ENCODE measurements at regions not wholly inside any gene's neighbourhood (a gene's known extent, or its start where the extent isn't known, plus 50 kb on each side); places are given as distances from the start of the nearest gene placed in this dataset.

GRCh38 chr11:101362643-101363042 is 221.2 kb downstream of the TRPC6 start:
- no peaks in the 10 kb centered on the region for H3K27me3 ChIP-seq (ENCODE audit: control insufficient read depth in 1 of 2, insufficient read depth in 2 of 2, low read length in 2 of 2)
- H3K4me3 ChIP-seq (replicated peaks in 1 of 3; ENCODE audit: insufficient read depth in 1 of 3, low read depth in 2 of 3, low read length in 3 of 3), result no peak overlapping the region
- in situ Hi-C loops (cut with HindIII; ENCODE audit: extremely low pct_ligation_motif_present, low pct_unique_long_range_greater_than_20kb), result no loop called here
- TF ChIP-seq, protein P1, sequence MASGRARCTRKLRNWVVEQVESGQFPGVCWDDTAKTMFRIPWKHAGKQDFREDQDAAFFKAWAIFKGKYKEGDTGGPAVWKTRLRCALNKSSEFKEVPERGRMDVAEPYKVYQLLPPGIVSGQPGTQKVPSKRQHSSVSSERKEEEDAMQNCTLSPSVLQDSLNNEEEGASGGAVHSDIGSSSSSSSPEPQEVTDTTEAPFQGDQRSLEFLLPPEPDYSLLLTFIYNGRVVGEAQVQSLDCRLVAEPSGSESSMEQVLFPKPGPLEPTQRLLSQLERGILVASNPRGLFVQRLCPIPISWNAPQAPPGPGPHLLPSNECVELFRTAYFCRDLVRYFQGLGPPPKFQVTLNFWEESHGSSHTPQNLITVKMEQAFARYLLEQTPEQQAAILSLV (CRISPR knock-in tag; IDR thresholded peaks at IDR 0.05; ENCODE audit: borderline replicate concordance), result no peak
- TF ChIP-seq MAFK (conservative IDR thresholded peaks at IDR 0.05 in 1 of 2, IDR thresholded peaks at IDR 0.05 in 1 of 2; ENCODE audit: low read length in 2 of 2) (peak; percentile 92 to 97), MAFF (IDR thresholded peaks at IDR 0.05; ENCODE audit: low read depth, low read length) (peak; percentile 95), NFE2L2 (IDR thresholded peaks at IDR 0.05; ENCODE audit: low read length) (peak; percentile 81)
- ChIA-PET POLR2A (no interaction called here), CTCF (ENCODE audit: low intra/inter-chr PET ratio, low total read pairs) (no interaction called here)
- no peak overlapping the region for H3K27ac ChIP-seq (ENCODE audit: extremely low read length, insufficient read depth, low read length)
- H3K36me3 ChIP-seq (replicated peaks in 1 of 2; ENCODE audit: control insufficient read depth in 1 of 2, insufficient read depth in 2 of 2, low read length in 2 of 2), result no peaks in the 10 kb centered on the region
- no peak overlapping the region for H3K9ac ChIP-seq (ENCODE audit: insufficient read depth, low read depth, low read length)
- no peak for ATAC-seq
- intact Hi-C loops (cut with micrococcal nuclease; ENCODE audit: unreplicated experiment), result no loop called here
- no peaks in the 10 kb centered on the region for H4K20me1 ChIP-seq (ENCODE audit: insufficient read depth, low read length)
- H3K4me2 ChIP-seq (ENCODE audit: low read depth, low read length), result no peak overlapping the region
- no peaks in the 10 kb centered on the region for H3K4me1 ChIP-seq (ENCODE audit: insufficient read depth, low read length)
- no peak overlapping the region for H2AFZ ChIP-seq (ENCODE audit: low read length)
- H3K9me3 ChIP-seq (ENCODE audit: low read length), result no peaks in the 10 kb centered on the region
- DNase-seq (ENCODE audit: low spot score), result no peak
- no TSS peak for BruUV-seq (replicated peaks)
- no peaks in the 10 kb centered on the region for H3K79me2 ChIP-seq (ENCODE audit: insufficient read depth, low read length)
- no peak for FAIRE-seq
- WGBS (ENCODE audit: low lambda C conversion rate), result 3% methylated on average over 3 of the region's 3 CpGs

DNA sequence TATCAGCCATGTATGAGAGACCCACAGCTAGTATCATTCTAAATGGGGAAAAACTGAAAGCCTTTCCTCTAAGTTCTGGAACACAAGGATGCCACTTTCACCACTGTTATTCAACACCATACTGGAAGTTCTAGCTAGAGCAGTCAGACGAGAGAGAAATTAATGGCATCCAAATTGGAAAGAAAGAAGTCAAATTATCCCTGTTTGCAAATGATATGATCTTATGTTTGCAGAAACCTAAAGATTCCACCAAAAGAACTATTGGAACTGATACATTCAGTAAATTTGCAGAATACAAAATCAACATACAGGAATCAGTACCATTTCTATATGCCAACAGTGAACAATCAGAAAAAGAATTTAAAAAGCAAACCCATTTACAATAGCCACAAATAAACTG is 226.0 kb downstream of the TRPC6 start:
- Histone ChIP-seq H3K36me3 (replicated peaks in 1 of 2; ENCODE audit: control insufficient read depth in 1 of 2, insufficient read depth in 2 of 2, low read length in 2 of 2) (no peaks in the 10 kb centered on the region), H3K27me3 (ENCODE audit: control insufficient read depth in 1 of 2, insufficient read depth in 2 of 2, low read length in 2 of 2) (no peaks in the 10 kb centered on the region), H3K79me2 (ENCODE audit: insufficient read depth, low read length) (no peaks in the 10 kb centered on the region), H3K4me1 (ENCODE audit: insufficient read depth, low read length) (no peaks in the 10 kb centered on the region), H3K4me2 (ENCODE audit: low read depth, low read length) (no peak overlapping the region), H3K27ac (ENCODE audit: extremely low read length, insufficient read depth, low read length) (no peak overlapping the region), H3K9ac (ENCODE audit: insufficient read depth, low read depth, low read length) (no peak overlapping the region), H2AFZ (ENCODE audit: low read length) (no peak overlapping the region), H4K20me1 (ENCODE audit: insufficient read depth, low read length) (no peaks in the 10 kb centered on the region), H3K9me3 (ENCODE audit: low read length) (no peaks in the 10 kb centered on the region), H3K4me3 (replicated peaks in 1 of 3; ENCODE audit: insufficient read depth in 1 of 3, low read depth in 2 of 3, low read length in 3 of 3) (no peak overlapping the region)
- intact Hi-C loops (cut with micrococcal nuclease; ENCODE audit: unreplicated experiment) (no loop called here), in situ Hi-C loops (cut with HindIII; ENCODE audit: extremely low pct_ligation_motif_present, low pct_unique_long_range_greater_than_20kb) (no loop called here)
- no TSS peak for BruUV-seq (replicated peaks)
- ChIA-PET CTCF (ENCODE audit: low intra/inter-chr PET ratio, low total read pairs) (no interaction called here), POLR2A (no interaction called here)
- 7% methylated on average over 1 of the region's 1 CpG for WGBS (ENCODE audit: low lambda C conversion rate)
- DNase-seq (ENCODE audit: low spot score) (no peak), ATAC-seq (no peak), FAIRE-seq (no peak)
- TF ChIP-seq ZFP90 (CRISPR knock-in tag; IDR thresholded peaks at IDR 0.05; ENCODE audit: borderline replicate concordance) (no peak), SMARCE1 (IDR thresholded peaks at IDR 0.05; ENCODE audit: borderline replicate concordance) (no peak), MZF1 (CRISPR knock-in tag; IDR thresholded peaks at IDR 0.05; ENCODE audit: borderline replicate concordance) (no peak), POLR2AphosphoS5 (IDR thresholded peaks at IDR 0.05; ENCODE audit: low read depth, low read length) (no peak), JUN (CRISPR knock-in tag; IDR thresholded peaks at IDR 0.05) (no peak), RXRA (CRISPR knock-in tag; IDR thresholded peaks at IDR 0.05) (no peak), ZNF792 (CRISPR knock-in tag; IDR thresholded peaks at IDR 0.05) (no peak), ZNF234 (CRISPR knock-in tag; conservative IDR thresholded peaks at IDR 0.05) (no peak)
- TF ChIP-seq, protein P2, sequence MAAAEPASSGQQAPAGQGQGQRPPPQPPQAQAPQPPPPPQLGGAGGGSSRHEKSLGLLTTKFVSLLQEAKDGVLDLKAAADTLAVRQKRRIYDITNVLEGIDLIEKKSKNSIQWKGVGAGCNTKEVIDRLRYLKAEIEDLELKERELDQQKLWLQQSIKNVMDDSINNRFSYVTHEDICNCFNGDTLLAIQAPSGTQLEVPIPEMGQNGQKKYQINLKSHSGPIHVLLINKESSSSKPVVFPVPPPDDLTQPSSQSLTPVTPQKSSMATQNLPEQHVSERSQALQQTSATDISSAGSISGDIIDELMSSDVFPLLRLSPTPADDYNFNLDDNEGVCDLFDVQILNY (CRISPR knock-in tag; conservative IDR thresholded peaks at IDR 0.05), result no peak
- TF ChIP-seq, protein P3, sequence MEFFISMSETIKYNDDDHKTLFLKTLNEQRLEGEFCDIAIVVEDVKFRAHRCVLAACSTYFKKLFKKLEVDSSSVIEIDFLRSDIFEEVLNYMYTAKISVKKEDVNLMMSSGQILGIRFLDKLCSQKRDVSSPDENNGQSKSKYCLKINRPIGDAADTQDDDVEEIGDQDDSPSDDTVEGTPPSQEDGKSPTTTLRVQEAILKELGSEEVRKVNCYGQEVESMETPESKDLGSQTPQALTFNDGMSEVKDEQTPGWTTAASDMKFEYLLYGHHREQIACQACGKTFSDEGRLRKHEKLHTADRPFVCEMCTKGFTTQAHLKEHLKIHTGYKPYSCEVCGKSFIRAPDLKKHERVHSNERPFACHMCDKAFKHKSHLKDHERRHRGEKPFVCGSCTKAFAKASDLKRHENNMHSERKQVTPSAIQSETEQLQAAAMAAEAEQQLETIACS (CRISPR knock-in tag; IDR thresholded peaks at IDR 0.05), result no peak
- TF ChIP-seq, protein P4, sequence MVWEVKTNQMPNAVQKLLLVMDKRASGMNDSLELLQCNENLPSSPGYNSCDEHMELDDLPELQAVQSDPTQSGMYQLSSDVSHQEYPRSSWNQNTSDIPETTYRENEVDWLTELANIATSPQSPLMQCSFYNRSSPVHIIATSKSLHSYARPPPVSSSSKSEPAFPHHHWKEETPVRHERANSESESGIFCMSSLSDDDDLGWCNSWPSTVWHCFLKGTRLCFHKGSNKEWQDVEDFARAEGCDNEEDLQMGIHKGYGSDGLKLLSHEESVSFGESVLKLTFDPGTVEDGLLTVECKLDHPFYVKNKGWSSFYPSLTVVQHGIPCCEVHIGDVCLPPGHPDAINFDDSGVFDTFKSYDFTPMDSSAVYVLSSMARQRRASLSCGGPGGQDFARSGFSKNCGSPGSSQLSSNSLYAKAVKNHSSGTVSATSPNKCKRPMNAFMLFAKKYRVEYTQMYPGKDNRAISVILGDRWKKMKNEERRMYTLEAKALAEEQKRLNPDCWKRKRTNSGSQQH (CRISPR knock-in tag; IDR thresholded peaks at IDR 0.05; ENCODE audit: low read depth), result no peak

Data from HepG2 (cell line).